Heart left ventricle (tissue), 13 donors: ENCODE measurements at regions not wholly inside any gene's neighbourhood (a gene's known extent, or its start where the extent isn't known, plus 50 kb on each side); places are given as distances from the start of the nearest gene placed in this dataset.

Experiments used
- CTCF ChIP-seq, 12 donors: fragments of 200-600 bp; sonication (generic) in 4 of 12; IDR thresholded peaks; one replicate each; pipeline versions ENCODE4 v1.5.0 to v1.8.0; 2018 to 2022; ENCODE audit warnings: antibody characterized with exemption in 12 of 12, mild to moderate bottlenecking in 5 of 12
- POLR2A ChIP-seq, 2 donors: fragments of 450-650 bp; IDR thresholded peaks; one replicate each; pipeline ENCODE4 v1.6.1; 2017; ENCODE audit warnings: antibody characterized with exemption in 2 of 2, mild to moderate bottlenecking in 2 of 2, moderate library complexity in 2 of 2
- donor health status: ischemic (EF 13 %, LVEDD 7.1; RV severe dilation, severe dysfunction).
- donor health status: DM: no; HTN: yes; CAD: no.
- donor health status: DM: no; HTN: no; CAD: no.
- donor health status: ischemic (EF 25% LVEDD 6.9; RV normal size, moderate dysfunction).
- donor health status: ischemic (EF 25% LVEDD 5.7; RV mildly dilated, moderate dysfunction).
- donor health status: ischemic (EF 35%, LVEDD 5.7; RV mildly dilated, moderate dysfunction).
- donor health status: nonischemic (EF 11% LVEDD 7.7; RV severe dilation, severe dysfunction).
- donor health status: DM: yes; HTN: yes; CAD: no.
- donor health status: PGD.
- donor health status: ischemic (EF 29% LVEDD 5.4; RV normal size, mild dysfunction).
- donor health status: nonischemic (EF 23%, LVEDD 6.1; RV moderate dilation, normal function).

DNA sequence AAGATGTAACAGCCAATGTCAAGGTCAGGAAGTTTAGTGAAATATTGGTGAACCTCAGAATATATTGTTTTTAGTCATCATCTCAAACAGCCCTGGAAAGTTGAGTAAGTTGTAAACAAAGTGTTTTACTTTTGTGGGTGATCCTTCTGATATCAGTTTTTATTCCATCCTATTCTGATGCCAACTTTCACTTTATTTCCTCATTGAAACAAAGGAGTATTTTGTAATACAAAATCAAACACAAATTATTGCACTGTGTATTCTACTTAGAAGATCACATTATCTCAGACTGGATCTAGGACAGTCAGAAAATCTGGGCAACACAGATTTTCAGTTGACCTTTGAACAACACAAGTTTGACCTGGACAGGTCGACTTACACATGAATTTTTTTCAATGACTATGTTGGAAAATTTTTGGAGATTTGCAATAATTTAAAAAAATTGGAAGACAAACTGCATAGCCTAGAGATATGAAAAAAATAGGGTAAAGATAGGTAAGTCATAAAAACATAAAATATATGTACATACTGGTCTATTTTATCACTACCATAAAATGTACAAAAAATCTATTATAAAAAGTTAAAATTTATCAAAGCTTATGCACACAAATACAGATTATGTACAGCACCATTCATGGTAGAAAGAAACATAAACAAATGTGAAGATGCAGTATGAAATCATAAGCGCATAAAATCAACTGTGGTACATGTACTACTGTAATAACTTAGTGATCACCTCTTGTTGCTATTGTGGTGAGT, 709.1 kb upstream of the FAM241A start:
- TF ChIP-seq CTCF (IDR thresholded peaks at IDR 0.05) (no peak), POLR2A (IDR thresholded peaks at IDR 0.05) (no peak)
